ENCODE measurements at regions not wholly inside any gene's neighbourhood (a gene's known extent, or its start where the extent isn't known, plus 50 kb on each side); places are given as distances from the start of the nearest gene placed in this dataset.

DNA sequence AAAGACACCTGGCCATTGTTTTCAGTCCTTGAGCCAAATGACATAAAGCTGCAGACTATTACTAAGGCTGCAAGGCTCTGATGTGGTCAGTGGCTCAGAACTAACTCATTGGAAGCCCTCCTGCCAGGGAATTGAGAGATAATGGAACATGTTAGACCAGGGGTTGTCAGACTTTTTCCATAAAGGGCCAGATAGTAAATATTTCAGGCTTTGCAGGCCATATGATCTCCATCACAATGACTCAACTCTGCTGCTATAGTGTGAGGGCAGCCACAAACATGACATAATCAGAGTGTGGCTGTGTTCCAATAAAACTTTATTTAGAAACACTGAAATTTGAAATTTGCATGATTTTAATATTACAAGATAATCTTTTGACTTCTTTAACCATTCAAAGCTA is 140.3 kb downstream of the TMEM30B start:
- Histone ChIP-seq H3K4me3 (replicated peaks in 1 of 4; ENCODE audit: control extremely low read depth in 1 of 4, insufficient read depth in 1 of 4, low read depth in 3 of 4, low read length in 4 of 4) (no peak overlapping the region), H4K20me1 (ENCODE audit: control insufficient read depth, extremely low read depth, insufficient read depth, low read length) (no peaks in the 10 kb centered on the region), H3K27ac (ENCODE audit: insufficient read depth, low read length) (no peak overlapping the region), H3K36me3 (ENCODE audit: control insufficient read depth, insufficient read depth, low read length) (no peaks in the 10 kb centered on the region), H3K79me2 (ENCODE audit: control insufficient read depth, insufficient read depth, low read length) (no peaks in the 10 kb centered on the region), H3K27me3 (ENCODE audit: control insufficient read depth, insufficient read depth, low read length) (no peaks in the 10 kb centered on the region), H2AFZ (ENCODE audit: low read length) (no peak overlapping the region), H3K4me2 (ENCODE audit: extremely low read depth, insufficient read depth, low read length) (no peak overlapping the region), H3K9me3 (ENCODE audit: control insufficient read depth, insufficient read depth, low read depth, low read length) (no peaks in the 10 kb centered on the region), H3K4me1 (ENCODE audit: control insufficient read depth, extremely low read depth, insufficient read depth, low read length) (peaks cover 17% of the 10 kb centered on the region), H3K9ac (ENCODE audit: insufficient read depth, low read length) (no peak overlapping the region)
- DNase-seq (ENCODE audit: low read depth in 2 of 2): peak; percentile 88 to 99
- TF ChIP-seq EZH2 (IDR thresholded peaks at IDR 0.05; ENCODE audit: low read length, missing control alignments): no peak
- TF ChIP-seq, protein P1, sequence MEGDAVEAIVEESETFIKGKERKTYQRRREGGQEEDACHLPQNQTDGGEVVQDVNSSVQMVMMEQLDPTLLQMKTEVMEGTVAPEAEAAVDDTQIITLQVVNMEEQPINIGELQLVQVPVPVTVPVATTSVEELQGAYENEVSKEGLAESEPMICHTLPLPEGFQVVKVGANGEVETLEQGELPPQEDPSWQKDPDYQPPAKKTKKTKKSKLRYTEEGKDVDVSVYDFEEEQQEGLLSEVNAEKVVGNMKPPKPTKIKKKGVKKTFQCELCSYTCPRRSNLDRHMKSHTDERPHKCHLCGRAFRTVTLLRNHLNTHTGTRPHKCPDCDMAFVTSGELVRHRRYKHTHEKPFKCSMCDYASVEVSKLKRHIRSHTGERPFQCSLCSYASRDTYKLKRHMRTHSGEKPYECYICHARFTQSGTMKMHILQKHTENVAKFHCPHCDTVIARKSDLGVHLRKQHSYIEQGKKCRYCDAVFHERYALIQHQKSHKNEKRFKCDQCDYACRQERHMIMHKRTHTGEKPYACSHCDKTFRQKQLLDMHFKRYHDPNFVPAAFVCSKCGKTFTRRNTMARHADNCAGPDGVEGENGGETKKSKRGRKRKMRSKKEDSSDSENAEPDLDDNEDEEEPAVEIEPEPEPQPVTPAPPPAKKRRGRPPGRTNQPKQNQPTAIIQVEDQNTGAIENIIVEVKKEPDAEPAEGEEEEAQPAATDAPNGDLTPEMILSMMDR (conservative IDR thresholded peaks at IDR 0.05 in 1 of 2, IDR thresholded peaks at IDR 0.05 in 1 of 2; ENCODE audit: low read depth in 1 of 2, low read length in 2 of 2): no peak

DNA sequence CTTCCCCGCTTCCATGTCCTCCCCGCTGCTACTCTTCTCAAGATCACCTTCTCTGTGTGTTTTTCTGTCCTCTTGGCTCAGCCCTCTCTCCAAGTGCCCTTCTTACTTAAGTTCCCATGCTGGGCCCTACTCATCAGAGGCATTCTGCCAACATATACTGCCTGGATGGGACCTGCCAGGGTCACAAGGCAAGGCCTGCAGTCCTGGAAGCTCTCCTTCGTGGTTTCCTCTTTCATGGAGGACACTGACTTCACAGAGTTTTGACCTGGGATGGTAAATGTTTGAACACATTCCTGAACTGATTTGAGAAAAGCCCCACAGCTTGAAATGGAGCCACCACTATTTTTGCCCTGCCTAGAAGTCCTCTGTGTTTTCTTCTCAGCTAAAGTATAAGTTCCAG is 140.9 kb downstream of the TMEM30B start:
- no peaks in the 10 kb centered on the region for H3K36me3 ChIP-seq (ENCODE audit: control insufficient read depth, insufficient read depth, low read length)
- H4K20me1 ChIP-seq (ENCODE audit: control insufficient read depth, extremely low read depth, insufficient read depth, low read length): no peaks in the 10 kb centered on the region
- no peaks in the 10 kb centered on the region for H3K27me3 ChIP-seq (ENCODE audit: control insufficient read depth, insufficient read depth, low read length)
- H3K9me3 ChIP-seq (ENCODE audit: control insufficient read depth, insufficient read depth, low read depth, low read length): no peaks in the 10 kb centered on the region
- peaks cover 13% of the 10 kb centered on the region for H3K4me1 ChIP-seq (ENCODE audit: control insufficient read depth, extremely low read depth, insufficient read depth, low read length)
- H3K79me2 ChIP-seq (ENCODE audit: control insufficient read depth, insufficient read depth, low read length): no peaks in the 10 kb centered on the region
- no peak overlapping the region for H2AFZ ChIP-seq (ENCODE audit: low read length)
- H3K9ac ChIP-seq (ENCODE audit: insufficient read depth, low read length): no peak overlapping the region
- no peak overlapping the region for H3K4me3 ChIP-seq (replicated peaks in 1 of 4; ENCODE audit: control extremely low read depth in 1 of 4, insufficient read depth in 1 of 4, low read depth in 3 of 4, low read length in 4 of 4)
- DNase-seq (ENCODE audit: low read depth in 2 of 2): peak in 1 of 2 donors; percentile 51
- H3K4me2 ChIP-seq (ENCODE audit: extremely low read depth, insufficient read depth, low read length): no peak overlapping the region
- TF ChIP-seq, protein P1 (conservative IDR thresholded peaks at IDR 0.05 in 1 of 2, IDR thresholded peaks at IDR 0.05 in 1 of 2; ENCODE audit: low read depth in 1 of 2, low read length in 2 of 2): no peak
- TF ChIP-seq EZH2 (IDR thresholded peaks at IDR 0.05; ENCODE audit: low read length, missing control alignments): no peak
- H3K27ac ChIP-seq (ENCODE audit: insufficient read depth, low read length): peak overlapping the region; percentile 16

DNA sequence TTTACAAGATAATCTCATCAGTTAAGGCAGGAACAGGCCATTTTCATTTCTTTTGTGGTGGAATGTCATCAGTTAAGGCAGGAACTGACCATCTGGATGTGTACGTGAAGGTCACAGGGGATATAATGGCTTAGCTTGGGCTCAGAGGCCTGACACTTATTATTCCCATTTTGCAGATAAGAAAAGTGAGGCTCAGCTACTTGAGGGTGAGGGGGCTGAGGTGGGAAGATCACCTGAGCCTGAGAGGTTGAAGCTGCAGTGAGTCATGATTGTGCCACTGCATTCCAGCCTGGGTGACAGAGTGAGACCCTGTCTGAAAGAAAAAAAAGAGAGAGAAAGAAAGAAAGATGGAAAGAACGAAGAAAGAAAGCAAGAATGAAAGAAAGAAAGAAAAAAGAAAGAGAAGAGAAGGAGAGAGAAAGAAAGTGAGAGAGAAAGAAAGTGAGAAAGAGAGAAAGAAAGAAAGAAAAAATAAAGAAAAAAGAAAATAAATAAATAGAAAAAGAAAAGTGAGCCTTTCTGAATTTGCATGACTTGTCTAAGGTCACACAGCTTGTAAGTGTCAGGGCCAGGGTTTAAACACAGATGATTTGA is 142.0 kb downstream of the TMEM30B start:
- DNase-seq (ENCODE audit: low read depth in 2 of 2): no peak
- Histone ChIP-seq H3K79me2 (ENCODE audit: control insufficient read depth, insufficient read depth, low read length) (no peaks in the 10 kb centered on the region), H3K4me2 (ENCODE audit: extremely low read depth, insufficient read depth, low read length) (no peak overlapping the region), H3K4me3 (replicated peaks in 1 of 4; ENCODE audit: control extremely low read depth in 1 of 4, insufficient read depth in 1 of 4, low read depth in 3 of 4, low read length in 4 of 4) (no peak overlapping the region), H4K20me1 (ENCODE audit: control insufficient read depth, extremely low read depth, insufficient read depth, low read length) (no peaks in the 10 kb centered on the region), H2AFZ (ENCODE audit: low read length) (no peak overlapping the region), H3K9me3 (ENCODE audit: control insufficient read depth, insufficient read depth, low read depth, low read length) (no peaks in the 10 kb centered on the region), H3K4me1 (ENCODE audit: control insufficient read depth, extremely low read depth, insufficient read depth, low read length) (peaks cover 7% of the 10 kb centered on the region), H3K9ac (ENCODE audit: insufficient read depth, low read length) (no peak overlapping the region), H3K27ac (ENCODE audit: insufficient read depth, low read length) (no peak overlapping the region), H3K36me3 (ENCODE audit: control insufficient read depth, insufficient read depth, low read length) (no peaks in the 10 kb centered on the region), H3K27me3 (ENCODE audit: control insufficient read depth, insufficient read depth, low read length) (no peaks in the 10 kb centered on the region)
- no peak for TF ChIP-seq EZH2 (IDR thresholded peaks at IDR 0.05; ENCODE audit: low read length, missing control alignments)
